H1 (cell line): ENCODE measurements at regions not wholly inside any gene's neighbourhood (a gene's known extent, or its start where the extent isn't known, plus 50 kb on each side); places are given as distances from the start of the nearest gene placed in this dataset.

Experiments
- ATF3 ChIP-seq: IDR thresholded peaks from 2 replicates; pipeline ENCODE4 v1.6.1; 2011; ENCODE audit warnings: low read depth, mild to moderate bottlenecking, low read length; ENCODE audit not compliant: insufficient read depth
- EGR1 ChIP-seq: IDR thresholded peaks from 2 replicates; pipeline ENCODE4 v1.6.1; 2011; ENCODE audit warnings: low read depth, low read length, borderline replicate concordance
- EZH2 ChIP-seq: fragments of 200-600 bp; sonication (generic); IDR thresholded peaks from 2 replicates; pipeline ENCODE4 v1.7.1; 2012; ENCODE audit warnings: low read depth, mild to moderate bottlenecking, moderate library complexity, low read length, inconsistent platforms; ENCODE audit not compliant: severe bottlenecking
- MAX ChIP-seq: IDR thresholded peaks from 2 replicates; pipeline ENCODE4 v1.6.1; 2012; ENCODE audit warnings: inconsistent platforms
- POLR2A ChIP-seq, 2 experiments: IDR thresholded peaks; 1 replicate in 1 of 2; 2 replicates in 1 of 2; pipeline ENCODE4 v1.6.1; 2011; ENCODE audit warnings: low read depth in 2 of 2, low read length in 2 of 2, mild to moderate bottlenecking in 2 of 2; ENCODE audit errors: control extremely low read depth in 1 of 2
- POLR2AphosphoS5 ChIP-seq: IDR thresholded peaks from 2 replicates; pipeline ENCODE4 v1.6.1; 2011; ENCODE audit warnings: low read depth, low read length
- SP4 ChIP-seq: IDR thresholded peaks from 2 replicates; pipeline ENCODE4 v1.6.1; 2012; ENCODE audit warnings: low read length, inconsistent platforms
- TF ChIP-seq, protein P1 (sequence below), 3 experiments: IDR thresholded peaks; 1 replicate in 2 of 3; 2 replicates in 1 of 3; pipeline versions ENCODE4 v1.5.1 to v1.6.1; 2011; ENCODE audit warnings: low read length in 3 of 3, mild to moderate bottlenecking in 3 of 3, inconsistent platforms in 2 of 3, low read depth in 1 of 3, moderate library complexity in 1 of 3; ENCODE audit not compliant: insufficient read depth in 1 of 3; ENCODE audit errors: control extremely low read depth in 1 of 3

DNA sequence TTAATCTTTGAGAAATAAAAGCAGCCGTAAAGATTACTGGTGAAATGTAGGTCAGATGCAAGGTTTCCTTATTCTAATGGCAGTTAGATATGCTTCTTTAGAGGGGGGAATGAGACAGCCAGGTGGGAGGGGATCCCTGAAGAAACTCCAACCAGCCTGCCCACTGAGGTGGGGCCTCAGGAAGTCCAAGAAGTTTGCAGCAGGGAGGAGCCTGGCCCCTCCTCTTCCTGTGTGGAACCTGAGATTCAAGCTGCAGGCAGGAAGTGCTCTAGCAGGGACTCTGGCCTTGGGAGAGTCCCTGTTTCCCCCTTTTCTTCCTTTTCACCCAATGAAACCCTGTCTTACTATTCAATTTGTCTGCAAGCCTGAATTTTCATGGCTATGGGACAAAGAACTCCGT is 101.4 kb upstream of the SLITRK2 start:
- TF ChIP-seq, protein P1, sequence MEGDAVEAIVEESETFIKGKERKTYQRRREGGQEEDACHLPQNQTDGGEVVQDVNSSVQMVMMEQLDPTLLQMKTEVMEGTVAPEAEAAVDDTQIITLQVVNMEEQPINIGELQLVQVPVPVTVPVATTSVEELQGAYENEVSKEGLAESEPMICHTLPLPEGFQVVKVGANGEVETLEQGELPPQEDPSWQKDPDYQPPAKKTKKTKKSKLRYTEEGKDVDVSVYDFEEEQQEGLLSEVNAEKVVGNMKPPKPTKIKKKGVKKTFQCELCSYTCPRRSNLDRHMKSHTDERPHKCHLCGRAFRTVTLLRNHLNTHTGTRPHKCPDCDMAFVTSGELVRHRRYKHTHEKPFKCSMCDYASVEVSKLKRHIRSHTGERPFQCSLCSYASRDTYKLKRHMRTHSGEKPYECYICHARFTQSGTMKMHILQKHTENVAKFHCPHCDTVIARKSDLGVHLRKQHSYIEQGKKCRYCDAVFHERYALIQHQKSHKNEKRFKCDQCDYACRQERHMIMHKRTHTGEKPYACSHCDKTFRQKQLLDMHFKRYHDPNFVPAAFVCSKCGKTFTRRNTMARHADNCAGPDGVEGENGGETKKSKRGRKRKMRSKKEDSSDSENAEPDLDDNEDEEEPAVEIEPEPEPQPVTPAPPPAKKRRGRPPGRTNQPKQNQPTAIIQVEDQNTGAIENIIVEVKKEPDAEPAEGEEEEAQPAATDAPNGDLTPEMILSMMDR (IDR thresholded peaks at IDR 0.05; ENCODE audit: control extremely low read depth in 1 of 3, insufficient read depth in 1 of 3, low read depth in 1 of 3, low read length in 3 of 3), result no peak
- no peak for TF ChIP-seq SP4
- TF ChIP-seq POLR2AphosphoS5, result no peak
- no peak for TF ChIP-seq EGR1
- TF ChIP-seq ATF3, result no peak
- TF ChIP-seq POLR2A (IDR thresholded peaks at IDR 0.05; ENCODE audit: control extremely low read depth in 1 of 2, low read depth in 2 of 2, low read length in 2 of 2), result no peak
- no peak for TF ChIP-seq MAX
- no peak for TF ChIP-seq EZH2
